NCI-H345 treated with DMSO at 0.1 percent for 48 hours (cell line): ENCODE measurements at regions not wholly inside any gene's neighbourhood (a gene's known extent, or its start where the extent isn't known, plus 50 kb on each side); places are given as distances from the start of the nearest gene placed in this dataset.
"Not testable (repeated sequence)": the region's sequence is repeated elsewhere in the genome, so short reads cannot be mapped to it uniquely, and the experiment has no call there.

Experiments
- DNase-seq: peaks from one replicate; lab custom pipeline; 2025; ENCODE audit not compliant: unreplicated experiment; lab: John Stamatoyannopoulos, UW

DNA sequence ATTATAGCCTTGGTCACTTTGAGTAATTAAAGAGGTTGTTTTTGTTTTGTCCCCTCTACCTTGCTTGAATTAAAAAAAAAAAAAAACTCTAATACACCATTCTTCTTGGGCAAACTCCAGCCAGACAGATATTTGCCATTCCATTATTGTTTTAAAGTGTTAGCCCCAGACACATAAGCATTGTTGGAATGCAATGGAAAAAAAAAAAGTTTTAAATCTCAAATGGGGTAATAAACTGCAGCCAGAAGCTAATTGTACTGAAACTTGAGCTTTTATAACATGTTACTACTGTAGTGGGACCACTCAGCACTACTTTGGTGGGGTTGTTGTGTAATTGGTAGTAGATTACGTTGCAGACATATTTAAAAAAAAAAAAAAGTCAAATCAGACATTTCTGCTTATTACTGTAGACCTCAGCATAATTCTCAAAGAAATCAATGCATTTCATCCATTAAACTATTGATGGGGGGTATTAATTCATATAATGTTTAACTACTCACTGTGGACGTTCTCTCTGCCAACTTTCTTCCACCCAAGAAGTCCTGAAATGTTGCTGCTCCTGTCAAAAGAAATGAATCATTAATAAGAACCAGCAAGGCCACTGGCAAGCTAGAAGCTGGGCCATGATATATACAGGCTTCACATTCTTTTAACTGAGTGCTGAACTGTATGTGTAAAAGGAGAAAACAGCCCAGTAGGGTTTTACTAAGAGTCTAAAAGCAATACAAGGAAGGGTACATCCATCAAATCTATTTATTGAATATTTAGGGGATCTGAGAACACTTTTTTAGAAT lies 626.6 kb upstream of the SOX9 start:
- no peak for DNase-seq

DNA sequence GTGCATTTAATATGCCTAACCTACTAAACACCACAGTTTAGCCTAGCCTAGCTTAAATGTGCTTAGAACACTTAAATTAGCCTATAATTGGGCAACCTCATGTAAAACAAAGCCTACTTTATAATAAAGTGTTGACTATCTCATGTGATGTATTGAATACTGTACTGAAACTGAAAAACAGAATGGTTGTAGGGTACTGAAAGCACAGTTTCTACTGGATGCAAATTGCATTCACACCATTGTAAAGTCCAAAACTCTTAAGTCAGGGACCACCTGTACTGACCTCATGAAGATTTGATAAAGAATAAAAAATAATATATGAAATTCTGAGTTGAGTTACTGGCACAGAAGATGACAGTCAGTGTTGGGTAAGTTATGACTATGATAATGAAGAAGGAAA lies 625.4 kb upstream of the SOX9 start:
- no peak for DNase-seq

DNA sequence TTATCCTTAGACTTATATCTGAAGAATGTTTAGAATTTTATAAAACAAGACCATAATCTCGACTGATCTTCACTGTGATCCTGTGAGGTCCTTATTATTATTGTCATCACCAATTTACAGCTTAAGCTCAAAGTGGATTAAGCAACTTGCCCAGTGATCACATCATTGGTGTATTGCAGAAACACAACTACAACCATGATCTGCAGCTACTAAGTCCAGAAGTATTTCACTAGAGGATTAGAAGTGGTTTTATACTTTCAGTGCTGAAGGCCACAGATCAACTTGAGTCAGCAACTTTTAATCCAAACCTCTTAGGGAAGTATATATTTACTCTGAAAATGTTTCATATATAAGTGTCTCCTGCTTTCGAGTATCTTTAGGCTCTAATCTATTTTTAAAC lies 624.3 kb upstream of the SOX9 start:
- no peak for DNase-seq

DNA sequence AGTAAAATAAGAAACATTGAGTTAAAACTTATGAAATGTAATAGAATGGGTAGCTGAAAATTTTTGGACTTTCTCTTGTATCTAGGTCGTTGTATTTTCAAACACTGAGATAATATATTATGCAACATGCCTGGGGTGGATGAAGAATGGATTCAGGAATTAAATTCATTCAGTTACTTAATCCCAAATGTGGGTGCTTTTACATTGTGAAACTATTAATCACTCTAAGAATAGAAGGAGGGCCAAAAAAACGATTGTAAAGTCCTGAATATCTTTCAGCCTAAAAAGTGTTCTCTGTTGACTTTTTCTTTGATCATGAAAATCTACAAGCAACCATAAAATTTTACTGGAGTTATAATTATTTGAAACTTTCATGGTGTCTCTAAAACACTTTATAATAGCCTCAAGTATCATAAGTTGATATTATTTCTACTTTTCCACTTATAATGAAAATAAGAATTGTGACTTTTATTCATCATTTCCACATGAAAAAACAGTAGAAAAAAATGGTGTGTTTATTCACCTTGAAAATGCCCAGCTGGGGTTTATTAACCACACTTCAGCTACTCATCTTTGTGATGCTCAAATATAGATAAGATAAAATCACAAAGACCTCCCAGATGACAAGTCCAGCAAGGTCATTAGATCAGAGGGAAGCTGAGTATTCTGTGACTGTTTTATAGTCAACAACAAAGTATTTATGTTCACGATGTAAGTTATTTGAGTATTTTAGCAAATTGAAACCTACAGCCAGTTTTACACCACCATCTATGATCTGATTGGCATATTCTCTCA lies 619.9 kb upstream of the SOX9 start:
- no peak for DNase-seq

DNA sequence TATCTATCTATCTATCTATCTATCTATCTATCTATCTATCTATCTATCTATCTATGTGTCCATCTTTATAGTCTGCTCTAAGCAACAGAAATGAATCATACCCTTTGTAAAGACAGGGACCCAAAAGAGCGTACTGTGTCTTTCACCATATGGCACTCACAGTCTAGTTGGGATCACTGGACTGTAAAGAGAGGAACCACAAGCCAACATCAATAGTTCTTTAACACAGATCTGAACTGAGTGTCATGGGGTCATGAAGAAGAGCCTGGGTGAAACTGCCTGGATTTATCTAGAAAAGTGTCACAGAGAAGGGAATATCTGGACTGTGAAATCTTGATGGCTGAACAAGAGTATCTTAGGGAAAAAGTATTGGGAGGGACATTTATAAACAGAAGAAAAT lies 619.1 kb upstream of the SOX9 start:
- DNase-seq = no peak

DNA sequence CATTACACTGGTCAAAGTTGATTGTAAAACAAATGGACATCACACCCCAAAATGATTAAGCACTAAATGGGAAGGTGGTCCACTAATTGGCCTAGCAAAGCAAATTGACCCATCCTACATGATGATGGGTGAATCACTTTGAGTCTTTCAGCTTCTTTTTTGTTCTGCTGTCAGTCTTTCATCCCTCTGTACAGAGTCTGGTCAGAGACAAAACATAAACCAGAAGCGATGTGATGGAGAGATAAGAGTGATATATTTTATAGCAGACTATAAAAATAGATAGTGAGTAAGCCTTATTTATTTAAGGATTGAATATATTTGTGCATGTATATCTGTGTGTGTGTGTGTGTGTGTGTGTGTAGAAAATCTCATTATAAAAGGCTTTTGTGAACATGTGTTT lies 618.4 kb upstream of the SOX9 start:
- DNase-seq = no peak

DNA sequence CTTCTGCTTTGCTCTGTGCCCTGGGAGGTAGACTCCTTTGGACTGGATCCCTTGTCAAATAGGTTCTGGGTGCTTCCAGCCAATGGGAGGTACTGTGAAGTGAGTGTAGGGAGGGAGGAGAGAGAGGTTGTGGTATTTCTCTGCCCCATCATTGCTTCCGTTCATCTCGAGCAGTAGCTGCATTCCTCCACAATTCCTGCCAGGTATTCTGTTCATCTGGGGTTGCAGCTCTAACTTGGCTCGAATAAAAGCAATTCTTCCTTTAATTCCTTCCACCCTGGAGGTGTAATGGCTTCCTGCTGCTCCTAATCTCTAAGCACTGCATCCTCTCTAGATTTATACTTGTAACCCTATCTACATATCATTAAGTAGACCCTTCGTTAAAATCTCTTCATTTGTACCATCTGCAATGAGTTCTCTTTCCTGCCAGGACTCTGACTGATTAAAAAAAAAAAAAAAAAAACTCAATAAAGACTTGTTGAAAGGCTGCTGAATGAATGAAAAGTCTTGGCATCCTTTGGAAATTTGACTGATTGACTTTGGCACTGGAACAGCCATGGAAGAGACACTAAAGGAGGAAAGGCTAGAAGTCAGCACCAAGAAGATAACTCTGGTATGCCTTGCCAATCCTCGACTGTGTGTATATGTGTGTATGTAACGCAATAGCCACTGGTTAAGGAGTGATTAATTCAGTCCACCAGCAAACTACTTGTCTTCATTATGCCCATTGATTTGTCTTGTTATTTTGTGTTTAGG lies 616.9 kb upstream of the SOX9 start:
- DNase-seq = no peak

DNA sequence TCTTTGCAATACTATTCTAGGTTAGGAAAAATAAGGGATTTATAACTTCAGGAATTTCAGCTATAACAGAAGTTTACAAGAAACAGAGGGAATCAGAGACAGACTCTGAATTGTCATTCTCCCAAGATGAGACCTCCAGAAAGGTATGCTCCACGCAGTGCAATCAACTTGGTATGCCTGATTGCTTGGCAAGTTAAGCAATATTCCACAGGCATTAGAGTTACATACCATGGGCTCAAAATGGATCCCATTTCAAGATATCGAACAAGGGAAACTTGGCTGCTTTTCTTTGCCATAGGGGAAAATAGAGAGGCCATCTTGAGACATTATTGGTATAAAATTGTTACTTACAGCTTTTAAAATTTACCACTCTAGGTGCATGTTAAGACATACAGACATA lies 615.6 kb upstream of the SOX9 start:
- no peak for DNase-seq

DNA sequence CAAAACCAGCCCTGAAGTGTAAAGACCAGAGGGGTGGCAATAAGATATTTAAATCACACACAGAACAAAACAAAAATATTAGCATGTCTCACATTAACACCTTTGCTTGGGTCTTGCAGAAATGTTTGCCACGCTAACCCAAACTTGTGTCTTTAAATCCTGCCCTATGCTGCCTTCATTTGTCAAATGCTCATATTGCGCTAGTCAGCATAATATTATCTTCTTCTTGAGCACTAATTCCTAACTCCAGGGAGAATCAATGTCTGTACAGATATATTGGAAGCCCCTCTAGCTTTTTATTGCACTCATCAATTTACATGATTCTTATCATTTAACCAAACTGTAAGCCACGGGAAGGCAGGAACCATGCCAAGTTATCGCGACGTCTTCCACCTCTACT lies 614.8 kb upstream of the SOX9 start:
- DNase-seq = no peak

DNA sequence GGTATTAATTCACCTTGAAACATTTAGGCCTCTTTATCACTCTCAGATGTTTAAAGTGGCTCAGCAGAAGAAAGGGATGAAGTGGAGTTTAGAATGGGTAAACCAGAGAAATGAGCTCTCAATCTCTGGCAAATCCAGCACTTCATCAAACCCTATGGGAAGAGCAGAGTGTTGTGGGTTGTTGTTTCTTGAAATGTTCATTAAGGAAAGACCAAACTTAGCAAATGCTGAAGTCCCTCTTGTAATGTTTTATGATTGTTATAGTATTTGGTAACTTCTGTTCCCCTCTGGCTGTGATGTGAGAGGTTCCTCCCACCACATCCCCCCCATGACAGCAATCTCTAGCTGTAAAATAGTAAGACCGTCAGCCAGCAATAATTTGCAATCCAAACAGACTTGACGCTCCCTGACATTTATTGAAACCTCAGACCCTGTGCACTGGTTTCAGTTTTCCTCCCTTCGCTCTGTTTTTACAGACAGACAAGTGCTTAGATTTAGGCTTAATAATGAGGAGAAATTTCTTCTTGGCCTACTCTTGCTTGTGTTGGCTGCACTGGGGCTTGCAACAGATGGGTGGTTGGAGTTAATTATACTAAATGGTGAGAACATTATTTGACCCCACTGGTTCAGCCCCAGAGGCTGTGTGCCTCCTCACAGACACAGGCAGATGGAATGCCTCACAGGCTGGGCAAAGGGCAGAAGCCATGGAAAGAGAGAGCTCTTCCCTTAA lies 609.4 kb upstream of the SOX9 start:
- no peak for DNase-seq

DNA sequence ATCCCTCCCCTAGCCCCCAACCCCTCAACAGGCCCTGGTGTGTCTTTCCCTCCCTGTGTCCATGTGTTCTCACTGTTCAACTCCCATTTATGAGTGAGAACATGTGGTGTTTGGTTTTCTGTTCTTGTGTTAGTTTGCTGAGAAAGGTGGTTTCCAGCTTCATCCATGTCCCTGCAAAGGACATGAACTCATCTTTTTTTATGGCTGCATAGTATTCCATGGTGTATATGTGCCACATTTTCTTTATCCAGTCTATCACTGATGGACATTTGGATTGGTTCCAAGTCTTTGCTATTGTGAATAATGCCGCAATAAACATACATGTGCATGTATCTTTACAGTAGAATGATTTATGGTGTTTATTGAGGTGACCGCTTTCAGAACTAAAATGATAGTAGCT lies 607.1 kb upstream of the SOX9 start:
- not testable (repeated sequence) for DNase-seq

DNA sequence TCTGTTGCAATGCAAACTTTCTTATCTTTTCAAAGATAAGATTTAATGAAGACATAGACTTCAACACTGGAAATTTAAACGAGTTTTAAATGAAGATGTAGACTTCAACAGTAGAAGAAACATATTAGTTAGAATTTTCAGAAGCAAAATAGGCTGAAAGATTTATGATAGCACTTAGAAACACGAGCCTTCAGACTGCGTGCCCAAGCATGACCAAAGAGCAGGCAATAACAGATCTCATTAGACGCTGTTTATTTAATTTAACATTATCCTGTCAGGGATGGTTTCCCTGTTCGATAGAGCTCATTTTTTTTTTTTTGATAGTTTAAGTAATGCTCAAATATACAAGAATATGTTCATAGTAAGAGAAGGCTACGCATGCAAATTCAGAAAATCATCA lies 604.7 kb upstream of the SOX9 start:
- no peak for DNase-seq

DNA sequence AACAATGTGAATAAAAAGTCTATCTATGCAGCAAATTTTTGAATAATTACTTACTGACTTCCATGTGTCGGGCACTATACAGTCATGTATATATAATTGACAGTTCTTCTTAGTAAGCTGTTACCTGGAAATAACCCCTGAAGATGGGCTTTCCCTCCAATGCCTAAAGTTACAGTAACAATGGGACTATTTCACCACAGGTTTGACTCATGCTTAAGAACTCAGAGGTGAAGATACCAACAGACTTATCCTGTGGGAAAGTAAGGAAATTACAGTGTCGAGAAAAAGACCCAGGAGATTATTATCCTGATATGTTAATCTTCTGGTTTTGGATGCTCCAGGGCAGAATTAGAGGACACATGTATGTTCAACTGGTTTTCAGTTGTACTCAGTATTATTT lies 601.5 kb upstream of the SOX9 start:
- DNase-seq = no peak

DNA sequence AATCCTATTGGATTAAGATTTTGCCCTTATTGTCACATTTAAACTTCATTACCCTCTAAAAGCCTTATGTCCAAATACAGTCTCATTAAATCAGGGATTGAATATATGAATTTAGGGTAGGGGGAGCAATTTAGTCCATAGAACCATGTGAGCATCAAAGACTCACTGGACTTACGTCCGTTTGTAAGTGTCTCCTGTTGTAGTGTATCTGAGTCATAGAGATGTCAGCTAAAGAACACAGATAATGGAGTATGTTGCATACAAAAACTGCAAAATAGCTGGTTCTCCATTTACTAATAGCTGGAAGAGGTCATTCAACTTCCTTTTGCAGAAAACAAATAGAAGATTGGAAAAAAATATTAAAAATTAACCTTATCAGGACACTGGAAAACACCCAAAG lies 599.1 kb upstream of the SOX9 start:
- no peak for DNase-seq

DNA sequence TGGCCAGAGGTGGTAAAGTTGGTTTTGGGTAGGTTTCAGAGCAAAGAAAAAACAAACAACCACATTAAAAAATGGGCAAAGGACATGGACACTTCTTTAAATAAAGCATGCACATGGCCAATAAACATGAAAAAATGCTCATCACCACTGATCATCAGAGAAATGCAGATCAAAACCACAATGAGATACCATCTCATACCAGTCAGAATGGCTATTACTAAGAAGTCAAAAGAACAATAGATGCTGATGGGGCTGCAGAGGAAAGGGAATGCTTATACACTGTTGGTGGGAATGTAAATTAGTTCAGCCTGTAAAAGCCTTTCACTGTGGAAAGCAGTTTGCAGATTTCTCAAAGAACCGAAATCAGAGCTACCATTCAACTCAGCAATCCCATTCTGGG lies 598.4 kb upstream of the SOX9 start:
- DNase-seq = no peak

DNA sequence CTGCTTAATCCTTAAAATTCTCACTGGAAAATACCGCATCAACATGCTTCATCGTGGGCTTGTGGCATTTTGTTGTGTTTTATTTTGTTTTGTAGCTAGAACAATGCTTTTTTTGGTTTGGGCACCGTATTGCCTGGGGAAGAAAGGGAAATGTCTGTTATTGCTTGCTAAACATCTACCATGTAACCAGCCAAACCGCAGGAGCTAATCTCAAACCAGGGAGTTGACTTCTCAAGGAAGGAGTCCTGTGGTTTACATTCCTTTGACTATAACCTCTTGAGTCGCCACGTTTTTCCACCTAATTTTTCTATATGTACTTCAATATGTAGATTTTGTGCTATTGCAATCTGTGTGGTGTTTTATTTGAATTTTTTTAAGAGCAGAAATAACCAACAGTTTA lies 593.5 kb upstream of the SOX9 start:
- no peak for DNase-seq

DNA sequence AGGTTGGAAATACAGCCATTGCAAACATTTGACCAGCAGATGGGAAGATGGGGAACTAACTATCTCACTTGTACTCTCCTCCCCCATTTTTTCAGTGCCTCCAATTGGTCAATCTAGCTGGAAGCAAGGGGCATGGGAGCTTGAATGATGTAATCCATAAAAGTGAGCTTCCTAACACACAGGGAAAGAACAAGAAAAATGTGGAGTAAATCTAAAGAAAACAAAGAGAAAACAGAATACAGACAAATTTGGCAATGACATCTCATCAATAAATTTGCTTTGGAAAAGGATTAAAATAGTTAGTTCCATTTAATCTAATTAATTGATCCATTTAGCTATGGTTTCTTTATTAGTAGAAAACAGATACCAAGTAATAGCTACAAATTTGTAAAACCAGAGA lies 592.6 kb upstream of the SOX9 start:
- no peak for DNase-seq

DNA sequence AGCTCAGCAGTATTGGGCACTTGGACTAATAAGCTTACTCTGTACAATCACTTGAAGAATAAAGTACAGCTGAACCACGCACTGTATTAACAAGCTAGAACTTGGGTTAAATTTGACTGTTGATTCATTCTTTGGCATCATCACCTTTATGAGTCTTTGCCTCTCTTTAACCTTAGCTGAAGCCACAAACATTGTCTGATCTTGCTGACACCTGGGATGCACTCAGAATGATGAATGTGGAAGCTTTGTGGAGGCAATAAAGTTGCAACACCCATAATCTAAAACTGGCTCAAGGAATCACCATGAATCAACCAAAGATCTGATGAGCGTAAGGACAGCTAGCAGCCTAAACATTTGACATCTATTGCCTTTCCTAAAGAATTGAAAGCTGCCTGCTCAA lies 590.6 kb upstream of the SOX9 start:
- no peak for DNase-seq

DNA sequence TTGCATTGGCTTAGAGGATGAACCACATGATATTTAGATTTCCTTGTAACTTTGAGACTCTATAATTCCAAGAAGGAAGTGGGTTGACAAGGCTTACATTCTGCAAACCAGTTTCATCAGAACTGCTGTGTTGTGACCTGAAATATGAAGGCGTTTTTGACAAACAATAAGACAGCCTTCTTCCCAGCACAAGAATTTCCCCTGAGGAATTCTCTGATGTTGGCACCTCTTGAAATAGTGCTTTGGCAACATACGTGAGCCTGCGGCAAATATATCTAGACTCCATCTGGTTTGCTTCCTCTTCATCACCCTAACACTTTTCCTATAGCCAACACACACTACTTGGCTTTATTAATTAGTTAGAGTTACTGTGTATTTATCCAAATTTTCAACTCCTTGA lies 585.5 kb upstream of the SOX9 start:
- DNase-seq = no peak

DNA sequence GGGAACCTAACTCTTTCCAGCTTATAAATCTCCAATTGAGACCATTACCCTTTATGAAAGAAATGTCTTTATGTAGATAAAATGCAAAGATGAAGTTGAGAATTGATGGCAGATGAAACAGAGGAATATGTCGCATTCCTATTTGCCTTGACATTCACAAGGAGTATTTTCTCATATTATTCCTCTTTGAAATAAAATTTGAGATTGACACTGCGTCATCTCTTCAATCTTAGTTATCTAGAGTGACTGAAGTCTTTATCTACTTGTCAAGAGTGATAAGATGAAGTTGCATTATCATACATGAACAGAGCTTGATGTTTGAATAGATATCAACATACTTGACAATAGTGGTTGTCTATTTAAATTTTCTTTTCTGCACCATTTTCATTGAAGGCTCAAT lies 574.4 kb upstream of the SOX9 start:
- DNase-seq = no peak

DNA sequence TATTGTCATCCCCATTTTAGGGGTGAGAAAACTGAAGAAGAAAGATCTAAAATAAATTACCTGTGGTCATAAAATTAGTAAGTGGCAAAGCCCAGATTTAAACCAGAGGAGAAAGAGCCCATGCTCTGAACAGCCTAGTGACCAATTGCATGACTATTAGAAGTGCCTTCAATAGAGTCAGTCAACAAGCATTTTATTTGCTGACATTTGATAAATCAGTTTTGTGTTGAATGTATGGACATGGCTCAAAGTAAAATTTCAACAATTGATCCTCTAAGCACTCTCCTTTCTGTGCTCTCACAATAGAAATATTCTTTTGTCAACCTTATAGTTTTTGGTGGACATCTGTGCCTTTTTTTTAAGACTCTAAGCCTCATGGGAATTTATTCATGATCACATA lies 572.9 kb upstream of the SOX9 start:
- DNase-seq = no peak
